Middle frontal gyrus (tissue), 1 donor: ENCODE measurements at regions not wholly inside any gene's neighbourhood (a gene's known extent, or its start where the extent isn't known, plus 50 kb on each side); places are given as distances from the start of the nearest gene placed in this dataset.

Experiments
- DNase-seq: peaks from one replicate; pipeline ENCODE4 v3.0.0-alpha.2; 2015; ENCODE audit warnings: low spot score; ENCODE audit errors: extremely low spot score

GRCh38 chr16:86988920-86989696, 328.1 kb downstream of the C16orf95 start:
- DNase-seq: no peak

GRCh38 chr16:86990451-86990850, 326.7 kb downstream of the C16orf95 start:
- DNase-seq: no peak

- DNase-seq: no peak
Measured at GRCh38 chr16:86991679-86992078, 325.5 kb downstream of the C16orf95 start.

- DNase-seq: no peak
Measured at GRCh38 chr16:86992587-86992986, 324.6 kb downstream of the C16orf95 start.

- DNase-seq: no peak
Measured at GRCh38 chr16:86993426-86994110, 323.6 kb downstream of the C16orf95 start.

- DNase-seq: no peak
Measured at GRCh38 chr16:86994215-86994614, 323.0 kb downstream of the C16orf95 start.

- DNase-seq: no peak
Measured at GRCh38 chr16:86994651-86995171, 322.5 kb downstream of the C16orf95 start.

GRCh38 chr16:86995456-86995855, 321.7 kb downstream of the C16orf95 start:
- no peak for DNase-seq

- DNase-seq: no peak
Measured at GRCh38 chr16:86996081-86996480, 321.1 kb downstream of the C16orf95 start.

- no peak for DNase-seq
Measured at GRCh38 chr16:86997058-86997457, 320.1 kb downstream of the C16orf95 start.

GRCh38 chr16:86998196-86999001, 318.8 kb downstream of the C16orf95 start:
- DNase-seq: no peak

GRCh38 chr16:87000001-87000400, 317.2 kb downstream of the C16orf95 start:
- no peak for DNase-seq

GRCh38 chr16:87002717-87003413, 314.3 kb downstream of the C16orf95 start:
- DNase-seq: no peak

- DNase-seq: no peak
Measured at GRCh38 chr16:87003414-87003755, 313.8 kb downstream of the C16orf95 start.

- no peak for DNase-seq
Measured at GRCh38 chr16:87006021-87006420, 311.2 kb downstream of the C16orf95 start.

GRCh38 chr16:87006789-87007745, 310.1 kb downstream of the C16orf95 start:
- no peak for DNase-seq

- DNase-seq: no peak
Measured at GRCh38 chr16:87007907-87008306, 309.3 kb downstream of the C16orf95 start.

GRCh38 chr16:87008664-87009063, 308.5 kb downstream of the C16orf95 start:
- DNase-seq: no peak

GRCh38 chr16:87012954-87013938, 303.9 kb downstream of the C16orf95 start:
- no peak for DNase-seq
